Stomach (tissue), 4 donors: ENCODE measurements at regions not wholly inside any gene's neighbourhood (a gene's known extent, or its start where the extent isn't known, plus 50 kb on each side); places are given as distances from the start of the nearest gene placed in this dataset.

Experiments
- CTCF ChIP-seq, 7 experiments: fragments of 450-650 bp in 4 of 7; fragments of 200-600 bp in 3 of 7; sonication (generic) in 3 of 7; IDR thresholded peaks; one replicate each; pipeline ENCODE4 v1.5.1; 2016 to 2019; ENCODE audit warnings: antibody characterized with exemption in 7 of 7, control low read depth in 2 of 7, mild to moderate bottlenecking in 1 of 7
- EP300 ChIP-seq: sonication (generic); formaldehyde crosslinking; IDR thresholded peaks from one replicate; pipeline ENCODE4 v1.6.1; 2017; ENCODE audit warnings: antibody characterized with exemption
- POLR2A ChIP-seq, 4 donors: fragments of 450-650 bp; IDR thresholded peaks; one replicate each; pipeline ENCODE4 v1.6.1; 2016; ENCODE audit warnings: antibody characterized with exemption in 4 of 4, control low read depth in 2 of 4, mild to moderate bottlenecking in 1 of 4, moderate library complexity in 1 of 4
- POLR2AphosphoS5 ChIP-seq, 3 donors: sonication (generic); formaldehyde crosslinking; IDR thresholded peaks; one replicate each; pipeline ENCODE4 v1.6.1; 2016; ENCODE audit warnings: antibody characterized with exemption in 3 of 3

GRCh38 chr3:25000971-25001591, 427.0 kb upstream of the RARB start:
- no peak for TF ChIP-seq POLR2A (IDR thresholded peaks at IDR 0.05)
- no peak for TF ChIP-seq CTCF (IDR thresholded peaks at IDR 0.05)
- TF ChIP-seq EP300 = no peak
- TF ChIP-seq POLR2AphosphoS5 (IDR thresholded peaks at IDR 0.05) = no peak
